ENCODE measurements at regions not wholly inside any gene's neighbourhood (a gene's known extent, or its start where the extent isn't known, plus 50 kb on each side); places are given as distances from the start of the nearest gene placed in this dataset.
A peak's percentile ranks its signal among the peaks of the same experiment; 100 is the strongest.

GRCh38 chr9:115494393-115494792 is 376.4 kb upstream of the TNC start:
- no peak for DNase-seq

- DNase-seq = peak; percentile 50
Measured at GRCh38 chr9:115495052-115495635, 377.2 kb upstream of the TNC start.

- no peak for DNase-seq
Measured at GRCh38 chr9:115495836-115496235, 377.9 kb upstream of the TNC start.

GRCh38 chr9:115498303-115498702 is 380.3 kb upstream of the TNC start:
- DNase-seq = no peak

GRCh38 chr9:115507148-115507547 is 389.2 kb upstream of the TNC start:
- DNase-seq = no peak

GRCh38 chr9:115513148-115513547 is 395.2 kb upstream of the TNC start:
- DNase-seq = no peak

- no peak for DNase-seq
Measured at GRCh38 chr9:115514454-115514853, 396.5 kb upstream of the TNC start.

GRCh38 chr9:115517335-115518075 is 399.5 kb upstream of the TNC start:
- DNase-seq = no peak

- DNase-seq = no peak
Measured at GRCh38 chr9:115520646-115521045, 402.7 kb upstream of the TNC start.

- no peak for DNase-seq
Measured at GRCh38 chr9:115522912-115523311, 405.0 kb upstream of the TNC start.

- DNase-seq = peak; percentile 61
Measured at GRCh38 chr9:115524453-115525059, 406.6 kb upstream of the TNC start.

GRCh38 chr9:115525111-115526058 is 407.4 kb upstream of the TNC start:
- no peak for DNase-seq

GRCh38 chr9:115531410-115532125 is 413.6 kb upstream of the TNC start:
- DNase-seq = no peak

GRCh38 chr9:115533511-115533910 is 415.6 kb upstream of the TNC start:
- no peak for DNase-seq

GRCh38 chr9:115540091-115540490 is 422.1 kb upstream of the TNC start:
- no peak for DNase-seq

GRCh38 chr9:115543511-115543910 is 425.6 kb upstream of the TNC start:
- DNase-seq = no peak

GRCh38 chr9:115548609-115549260 is 430.8 kb upstream of the TNC start:
- DNase-seq = no peak

- DNase-seq = no peak
Measured at GRCh38 chr9:115551396-115551795, 433.4 kb upstream of the TNC start.

GRCh38 chr9:115553060-115553773 is 435.3 kb upstream of the TNC start:
- no peak for DNase-seq

- DNase-seq = no peak
Measured at GRCh38 chr9:115556432-115556831, 438.5 kb upstream of the TNC start.

- DNase-seq = no peak
Measured at GRCh38 chr9:115575147-115575546, 457.2 kb upstream of the TNC start.
